EH (cell line): ENCODE measurements at regions not wholly inside any gene's neighbourhood (a gene's known extent, or its start where the extent isn't known, plus 50 kb on each side); places are given as distances from the start of the nearest gene placed in this dataset.

Source experiments
- DNase-seq: peaks from one replicate; pipeline ENCODE4 v3.0.0-alpha.2; 2015; ENCODE audit warnings: low read depth

DNA sequence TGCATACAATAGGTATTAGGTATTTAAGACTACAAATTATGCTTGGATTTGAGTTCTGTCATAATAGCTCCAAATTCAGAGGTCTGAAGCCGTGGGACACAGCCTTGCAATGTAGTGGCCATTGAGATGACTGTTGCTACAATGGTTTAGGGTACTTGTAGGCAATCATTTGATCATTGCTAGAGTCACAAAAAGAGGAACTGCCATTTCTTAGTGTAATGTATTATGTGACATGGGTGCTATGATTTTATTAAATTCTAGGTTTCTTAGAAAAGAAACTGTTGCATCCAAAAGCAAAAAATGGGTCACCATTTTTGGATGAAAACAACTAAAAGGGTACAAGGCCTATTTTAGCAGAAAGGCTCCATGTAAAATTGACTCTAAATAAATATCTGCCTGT, 129.9 kb upstream of the ZNF644 start:
- no peak for DNase-seq

- DNase-seq, result no peak
Measured at GRCh38 chr1:91148641-91149069, 126.8 kb upstream of the ZNF644 start.

DNA sequence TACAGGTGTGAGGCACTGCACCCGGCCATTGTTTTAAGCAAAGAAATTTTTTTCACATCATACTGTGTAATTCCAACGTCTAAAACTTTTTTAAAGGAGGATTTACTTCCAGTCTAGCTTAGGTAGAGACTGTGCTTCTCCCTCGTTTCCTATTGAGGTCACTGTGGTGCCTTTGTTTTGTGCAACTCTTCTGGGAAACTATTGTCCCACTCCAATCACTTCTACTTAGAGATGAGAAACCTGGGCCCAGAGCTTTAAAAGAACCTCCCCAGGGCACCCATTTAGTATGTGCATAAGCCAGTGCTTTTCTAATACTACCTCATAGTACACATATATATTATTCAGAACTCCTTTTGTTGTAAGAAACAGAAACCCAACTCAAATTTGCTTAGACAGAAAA, 120.0 kb upstream of the ZNF644 start:
- DNase-seq, result no peak

GRCh38 chr1:91138959-91139358, 117.1 kb upstream of the ZNF644 start:
- DNase-seq, result no peak

DNA sequence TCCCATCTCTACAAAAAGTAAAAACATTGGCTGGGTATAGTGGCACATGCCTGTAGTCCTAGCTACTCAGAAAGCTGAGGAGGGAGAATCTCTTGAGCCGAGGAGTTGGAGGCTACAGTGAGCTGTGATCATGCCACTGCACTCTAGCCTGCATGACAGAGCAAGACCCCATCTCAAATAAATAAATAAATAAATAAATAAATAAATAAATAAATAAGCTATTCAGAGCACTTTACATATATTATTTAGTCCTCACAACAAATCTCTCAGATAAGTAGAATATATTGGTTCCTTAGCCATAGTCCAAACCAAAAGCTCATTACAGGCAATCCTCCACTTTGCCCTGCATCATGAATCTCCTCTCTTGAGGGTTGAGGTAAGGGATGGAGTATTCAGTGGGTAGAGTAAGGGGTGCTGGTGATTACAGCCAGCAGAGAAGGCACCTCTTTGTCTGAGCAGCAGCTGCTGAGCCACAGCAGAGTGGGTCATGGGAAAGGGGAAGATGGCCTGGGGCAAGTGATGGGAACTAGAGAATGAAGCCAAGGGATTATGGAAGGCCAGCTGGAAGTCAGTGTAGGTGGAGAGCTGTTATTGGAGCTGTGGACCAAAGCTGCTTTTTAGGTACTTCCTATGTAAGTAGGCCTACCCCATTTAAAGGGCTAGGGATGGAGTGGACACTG, 115.5 kb upstream of the ZNF644 start:
- DNase-seq, result no peak

DNA sequence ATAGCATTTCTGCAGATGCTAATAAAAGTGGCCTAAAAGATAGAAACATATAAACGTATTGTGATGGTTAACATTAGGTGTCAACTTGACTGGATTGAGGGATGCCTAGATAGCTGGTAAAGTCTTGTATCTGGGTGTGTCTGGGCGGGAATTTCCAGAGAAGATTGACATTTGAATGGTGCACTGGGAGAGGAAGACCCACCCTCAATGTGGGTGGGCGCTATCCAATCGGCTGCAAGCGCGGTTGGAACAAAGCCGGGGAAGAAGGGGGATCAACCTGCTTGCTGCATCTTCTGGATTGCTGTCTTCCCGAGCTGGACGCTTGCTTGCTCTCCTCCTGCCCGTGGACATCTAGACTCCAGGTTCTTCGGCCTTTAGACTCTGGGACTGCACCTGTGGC, 114.0 kb upstream of the ZNF644 start:
- no peak for DNase-seq

DNA sequence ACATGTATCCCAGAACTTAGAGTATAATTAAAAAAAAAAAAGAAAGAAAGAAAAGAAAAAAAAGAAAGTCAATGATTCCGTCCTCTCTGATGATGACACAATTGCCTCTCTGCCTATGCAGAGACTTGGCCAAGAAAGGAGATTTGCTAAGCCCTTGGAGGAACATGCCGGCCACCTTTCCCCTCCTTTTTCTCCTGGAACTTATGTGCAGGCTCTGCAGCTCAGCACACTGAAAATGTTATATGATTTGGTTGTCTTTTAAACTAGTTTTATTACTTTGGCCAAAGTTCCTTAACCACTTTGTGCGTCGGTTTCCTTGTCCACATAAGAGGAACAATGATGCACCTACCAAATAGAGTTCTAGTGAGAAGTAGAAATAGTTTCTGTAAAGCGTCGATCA, 111.4 kb upstream of the ZNF644 start:
- no peak for DNase-seq

DNA sequence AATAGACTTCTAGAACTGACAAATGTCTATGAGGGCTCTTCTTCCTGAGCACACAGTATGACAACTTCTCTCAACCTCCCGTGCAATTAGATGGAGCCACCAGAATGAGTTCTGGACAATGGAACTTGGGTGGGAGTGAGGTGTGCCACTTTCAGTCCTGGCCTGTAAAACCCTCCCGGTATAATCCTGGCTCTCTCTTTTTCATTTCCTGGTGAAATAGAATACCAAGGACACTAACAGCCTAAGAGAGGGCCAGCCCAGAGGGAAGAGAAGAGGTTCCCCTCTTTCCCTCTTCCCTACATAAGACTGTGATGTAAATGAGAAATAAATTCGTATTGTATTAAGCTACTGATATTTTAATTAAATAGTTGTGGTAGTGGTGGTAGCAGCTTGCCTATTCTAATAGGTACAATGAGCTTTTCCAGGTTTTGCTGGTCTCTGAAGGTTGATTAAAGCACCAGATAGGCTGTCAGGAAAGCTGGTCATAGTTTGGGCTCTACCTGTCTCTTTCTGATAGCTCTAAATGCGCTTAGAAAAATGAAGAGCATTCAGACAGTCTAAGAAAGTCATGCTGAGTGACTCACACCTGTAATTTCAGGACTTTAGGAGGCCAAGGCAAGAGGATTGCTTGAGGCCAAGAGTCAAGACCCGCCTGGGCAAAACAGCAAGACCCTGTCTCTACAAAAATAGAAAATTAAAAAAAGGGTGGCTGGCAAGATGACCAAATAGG, 108.6 kb upstream of the ZNF644 start:
- no peak for DNase-seq

- DNase-seq, result no peak
Measured at GRCh38 chr1:91129458-91129857, 107.6 kb upstream of the ZNF644 start.

GRCh38 chr1:91129017-91129416, 107.2 kb upstream of the ZNF644 start:
- DNase-seq, result no peak

DNA sequence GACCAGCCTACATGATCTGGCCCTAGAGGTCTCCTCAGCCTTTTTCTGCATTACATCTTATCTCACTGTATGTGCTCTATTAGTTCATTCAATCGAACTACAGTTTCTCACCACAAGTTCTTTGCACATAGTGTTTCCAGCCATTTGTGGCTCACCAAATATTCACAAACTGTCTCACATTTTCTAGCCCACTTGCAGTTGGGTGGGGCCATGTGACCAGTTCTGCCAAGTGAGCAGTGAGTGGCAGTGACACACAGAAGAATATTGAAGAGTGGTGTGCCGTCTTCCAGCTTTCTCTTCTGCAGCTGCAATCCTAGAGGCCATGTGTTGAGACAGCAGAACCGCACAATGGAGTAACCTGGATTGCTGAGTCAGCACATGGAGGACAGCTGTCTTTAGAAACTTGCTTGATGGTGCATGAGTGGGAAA, 103.2 kb upstream of the ZNF644 start:
- DNase-seq, result no peak

DNA sequence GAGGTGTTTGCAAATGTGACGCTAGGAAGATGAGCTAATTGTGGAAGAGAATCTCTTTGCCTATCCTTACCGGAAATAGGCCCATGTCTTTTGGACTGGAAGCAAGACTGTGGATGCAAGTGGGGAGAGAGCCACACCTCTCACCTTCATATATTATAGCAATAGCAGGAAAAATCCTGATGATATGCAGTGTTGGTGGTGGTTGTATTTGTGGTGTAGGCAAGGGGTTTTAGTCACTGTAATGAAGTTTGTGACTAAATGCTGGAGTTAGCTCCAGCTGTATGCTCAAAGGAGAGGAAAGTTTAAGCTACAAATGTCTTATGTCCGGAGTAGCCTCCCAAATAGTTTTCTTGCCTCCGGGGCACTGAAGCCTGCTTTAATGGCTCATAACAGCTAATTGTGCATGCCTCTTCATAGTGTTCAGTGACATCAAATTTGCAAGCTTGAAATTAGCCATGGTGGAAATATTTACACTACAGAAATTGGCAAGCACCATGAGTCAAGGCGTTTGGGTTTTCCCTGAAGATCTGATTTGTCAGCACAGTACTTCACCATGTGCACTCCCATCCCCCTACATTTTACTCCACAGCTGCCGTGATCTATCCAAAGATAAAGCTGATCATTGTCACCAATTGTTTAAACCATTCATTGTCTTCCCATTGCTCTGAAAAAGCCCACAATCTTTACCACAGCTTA, 102.6 kb upstream of the ZNF644 start:
- DNase-seq, result no peak

DNA sequence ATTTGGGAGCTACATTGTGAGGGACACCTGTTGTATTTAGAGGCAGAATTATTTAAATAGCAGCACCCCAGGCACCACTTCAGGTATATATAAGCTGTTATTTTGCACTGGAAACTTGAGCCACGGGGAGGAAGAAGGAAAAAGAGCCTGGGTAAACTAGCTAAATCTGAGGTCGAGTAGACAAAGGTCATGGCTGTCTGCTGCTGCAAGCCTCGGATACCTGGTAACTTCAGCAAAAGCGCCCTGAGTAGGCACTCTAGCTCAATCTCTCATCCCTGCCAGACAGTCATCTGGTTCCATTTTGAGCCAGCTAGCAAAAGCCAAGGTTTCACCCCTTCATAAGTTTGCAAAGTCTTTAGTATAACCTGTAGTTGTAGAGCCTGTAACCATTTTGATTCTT, 101.9 kb upstream of the ZNF644 start:
- DNase-seq, result no peak

- DNase-seq, result no peak
Measured at GRCh38 chr1:91123319-91123718, 101.5 kb upstream of the ZNF644 start.

DNA sequence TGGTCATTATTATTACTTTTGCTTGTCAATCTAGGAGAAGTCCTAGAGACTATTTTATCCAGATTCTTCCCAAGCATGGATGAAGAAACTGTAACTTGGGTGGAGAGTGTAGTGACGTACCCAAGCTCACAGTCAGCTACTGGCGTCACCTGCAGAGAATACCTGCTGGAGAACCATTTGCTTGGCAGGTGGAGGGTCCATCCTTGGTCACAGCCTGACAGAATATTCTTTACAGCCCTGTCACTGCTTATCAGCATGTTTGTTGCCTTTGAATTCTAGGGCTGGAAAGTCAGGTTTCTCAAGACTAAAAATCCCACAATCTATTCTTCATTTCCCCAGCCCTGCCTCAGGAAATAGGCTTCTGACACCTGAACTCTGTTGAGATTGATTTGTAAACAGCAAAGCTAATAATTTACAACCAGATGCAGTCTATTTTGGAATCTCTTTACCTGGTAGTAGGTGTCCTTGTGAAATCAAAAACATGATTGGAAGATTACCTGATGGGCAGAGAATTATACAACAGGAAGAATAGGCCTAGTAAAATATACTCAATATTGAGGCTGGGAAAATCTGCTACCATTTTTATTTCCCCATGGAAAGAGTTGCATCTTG, 100.4 kb upstream of the ZNF644 start:
- no peak for DNase-seq

DNA sequence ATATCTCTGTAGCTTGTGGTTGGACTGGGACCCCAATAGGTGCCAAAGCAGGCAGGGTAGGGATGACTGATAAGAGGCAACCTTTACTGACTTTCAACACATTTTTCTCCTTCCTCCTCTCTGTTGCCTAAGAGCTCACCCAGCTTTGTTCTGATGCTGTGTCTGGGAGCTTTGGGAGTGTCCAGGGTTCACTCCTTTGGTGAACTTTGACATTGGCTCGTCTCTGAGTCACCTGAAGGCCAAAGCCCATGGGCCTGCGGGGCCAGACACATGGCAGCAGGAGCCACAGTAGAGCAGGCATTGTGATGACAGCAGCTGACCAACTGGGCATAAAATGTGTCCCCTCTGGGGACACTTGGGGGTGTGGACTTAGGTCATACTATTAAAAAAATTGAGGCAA, 99.5 kb upstream of the ZNF644 start:
- DNase-seq, result no peak

DNA sequence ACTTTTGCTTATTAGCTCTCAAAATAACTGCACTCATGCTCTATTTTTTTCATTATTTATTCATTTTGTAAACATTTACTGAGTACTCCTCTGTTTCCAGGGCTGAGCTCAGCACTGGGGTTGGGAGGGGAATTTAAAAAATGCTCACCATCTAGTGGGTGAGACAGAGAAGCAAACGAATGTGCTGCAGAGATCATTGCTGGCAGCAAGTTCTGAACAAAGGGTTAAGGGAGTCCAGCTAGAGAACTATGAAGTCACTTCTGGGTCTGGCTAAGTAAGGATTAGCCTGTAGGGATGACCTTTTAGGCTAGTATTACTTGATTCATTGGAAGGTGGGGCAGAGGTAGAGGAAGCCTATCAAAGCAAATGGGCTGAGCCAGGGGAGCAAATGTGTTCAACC, 99.1 kb upstream of the ZNF644 start:
- DNase-seq, result no peak

DNA sequence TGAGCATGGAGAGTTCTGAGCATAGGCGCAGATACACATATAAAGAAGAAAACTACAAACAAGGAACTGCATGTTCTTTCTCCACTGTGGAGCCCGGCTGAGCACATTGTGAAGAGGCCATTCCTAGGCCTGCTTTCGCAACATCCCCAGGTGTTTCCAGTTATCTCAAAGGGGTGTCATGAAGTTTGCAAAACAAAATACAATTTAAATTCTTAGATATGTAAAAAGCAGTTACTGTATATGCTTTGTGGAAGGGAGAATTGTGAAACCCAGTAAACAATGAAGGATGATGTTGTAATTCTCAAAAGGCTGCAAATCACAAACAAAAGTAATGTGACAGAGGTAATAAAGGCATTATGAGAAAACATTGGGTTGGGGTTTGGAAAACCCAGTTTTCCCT, 98.6 kb upstream of the ZNF644 start:
- DNase-seq, result no peak

- DNase-seq, result no peak
Measured at GRCh38 chr1:91104712-91105111, 82.9 kb upstream of the ZNF644 start.

- DNase-seq, result no peak
Measured at GRCh38 chr1:91101328-91101727, 79.5 kb upstream of the ZNF644 start.

DNA sequence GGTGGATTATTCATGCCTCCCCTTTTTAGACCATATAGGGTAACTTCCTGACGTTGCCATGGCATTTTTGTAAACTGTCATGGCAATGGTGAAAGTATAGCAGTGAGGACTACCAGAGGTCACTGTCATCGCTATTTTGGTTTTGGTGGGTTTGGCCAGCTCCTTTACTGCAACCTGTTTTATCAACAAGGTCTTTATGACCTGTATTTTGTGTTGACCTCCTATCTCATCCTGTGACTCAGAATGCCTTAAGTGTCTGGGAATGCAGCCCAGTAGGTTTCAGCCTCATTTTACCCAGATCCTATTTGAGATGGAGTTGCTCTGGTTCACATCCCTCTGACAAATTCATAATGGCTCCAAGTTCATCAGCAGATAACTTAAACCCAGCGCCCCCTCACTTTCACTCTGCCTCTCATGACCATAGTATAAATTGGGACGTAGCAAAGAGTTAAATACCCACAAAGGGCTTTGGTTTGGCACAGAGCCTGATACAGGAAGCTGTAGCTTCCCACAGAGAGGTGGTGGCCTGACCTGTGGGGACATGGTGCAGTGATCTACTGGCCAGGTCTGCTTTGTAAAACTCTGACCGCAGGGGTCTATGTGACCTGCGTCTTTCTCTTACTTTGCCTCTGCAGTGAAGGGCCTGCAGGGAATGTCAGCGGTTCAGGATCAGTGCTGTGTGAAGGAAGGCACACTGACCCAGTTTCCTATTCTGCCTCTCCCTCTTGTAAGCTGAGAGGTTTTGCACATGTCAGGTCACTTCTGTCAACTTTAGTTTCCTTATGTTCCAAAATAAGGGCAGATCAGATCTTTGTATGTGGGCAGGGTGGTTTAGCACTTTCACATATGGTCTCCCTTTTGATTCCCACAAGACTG, 78.1 kb upstream of the ZNF644 start:
- no peak for DNase-seq
